HL-60/S4 treated with phorbol 12-myristate 13-acetate at 8.2 ng/mL for 4 days and 3 days (cell line): ENCODE measurements at regions not wholly inside any gene's neighbourhood (a gene's known extent, or its start where the extent isn't known, plus 50 kb on each side); places are given as distances from the start of the nearest gene placed in this dataset.

ENCODE experiments used
- in situ Hi-C: fragments of 300-500 bp; cut with MboI; formaldehyde crosslinking; loops from 2 replicates; pipeline ENCODE4 v1.15.0; 2022; ENCODE audit warnings: low sequenced_read_pairs

DNA sequence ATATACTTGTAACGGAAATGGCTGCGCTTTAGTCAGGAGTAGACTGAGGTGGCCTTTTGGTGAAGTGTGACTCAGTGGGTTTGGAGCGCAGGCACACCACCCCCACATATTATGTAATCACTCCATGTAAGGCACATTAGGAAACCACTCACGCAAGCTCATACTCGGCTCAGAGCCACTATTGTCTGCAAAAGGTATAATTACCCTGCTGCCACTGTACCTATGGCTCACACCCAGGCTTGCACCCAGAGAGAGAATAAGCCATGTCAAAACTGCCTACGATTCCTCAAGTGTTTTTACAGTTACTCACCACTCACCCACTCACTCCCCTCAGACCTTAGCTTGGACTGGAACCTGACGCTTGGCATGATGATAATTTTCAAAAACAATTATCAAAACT, 611.9 kb upstream of the CCDC54 start:
- in situ Hi-C loops = no loop called here

DNA sequence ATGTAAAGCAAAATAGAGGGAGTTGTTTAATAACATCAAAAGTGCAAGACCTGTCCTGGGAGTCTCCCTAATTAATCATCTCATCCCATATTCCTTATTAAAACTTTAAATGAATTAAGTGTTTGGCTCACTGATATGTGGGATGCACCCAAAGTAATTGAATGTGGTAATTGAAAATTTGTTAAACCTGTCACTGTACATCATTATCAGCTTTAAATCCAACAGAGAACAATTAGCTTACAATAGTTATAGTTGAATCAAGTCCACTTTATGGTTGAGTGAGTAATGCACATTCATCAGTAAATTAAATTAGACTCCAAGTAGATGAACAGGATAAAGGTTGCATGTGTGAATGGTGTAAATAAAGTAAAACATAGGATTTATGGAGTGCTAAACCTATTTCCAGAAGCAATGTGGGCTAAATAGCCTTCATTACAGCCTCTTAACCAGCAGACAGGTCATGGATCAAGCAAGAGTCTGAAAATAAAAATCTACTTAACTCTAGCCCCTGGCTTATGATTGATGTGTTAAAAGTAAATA, 608.2 kb upstream of the CCDC54 start:
- in situ Hi-C loops = no loop called here

DNA sequence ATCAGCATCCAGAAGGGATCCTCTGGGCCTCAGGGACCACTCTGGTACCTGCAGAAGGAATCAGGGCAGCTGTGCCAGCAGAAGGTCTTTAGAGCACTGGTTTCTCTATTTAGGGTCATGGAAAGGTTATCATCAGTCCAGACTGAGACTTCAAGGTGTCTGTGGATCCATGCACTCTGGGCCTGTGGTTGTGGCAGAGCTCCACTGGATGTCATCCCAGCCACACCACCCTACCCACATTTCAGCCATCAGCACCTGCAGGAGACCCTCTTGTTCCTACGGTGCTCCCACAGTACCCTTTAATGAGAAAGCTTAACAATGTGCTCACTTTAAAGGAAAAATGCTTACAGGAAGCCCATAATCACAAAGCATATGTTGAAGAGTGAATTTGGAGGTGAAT, 603.4 kb upstream of the CCDC54 start:
- in situ Hi-C loops = no loop called here

DNA sequence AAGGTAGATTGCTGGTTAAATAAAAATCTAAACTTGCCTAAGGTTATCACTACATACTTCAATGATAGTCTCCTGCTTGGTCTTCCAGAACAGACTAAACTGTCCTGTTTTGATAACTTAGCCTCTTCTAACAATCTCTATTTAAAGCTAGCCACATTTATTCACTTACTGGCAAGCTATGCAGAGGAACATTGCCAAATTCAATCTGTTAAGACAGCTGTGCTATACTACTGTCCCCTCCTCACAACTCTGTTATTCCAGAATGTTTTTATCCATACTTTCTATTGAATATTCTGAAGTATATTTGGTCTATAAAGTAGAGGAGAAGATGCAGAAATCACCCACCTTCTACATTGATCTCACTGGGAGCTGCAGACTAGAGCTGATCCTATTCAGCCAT, 594.0 kb upstream of the CCDC54 start:
- in situ Hi-C loops = no loop called here

DNA sequence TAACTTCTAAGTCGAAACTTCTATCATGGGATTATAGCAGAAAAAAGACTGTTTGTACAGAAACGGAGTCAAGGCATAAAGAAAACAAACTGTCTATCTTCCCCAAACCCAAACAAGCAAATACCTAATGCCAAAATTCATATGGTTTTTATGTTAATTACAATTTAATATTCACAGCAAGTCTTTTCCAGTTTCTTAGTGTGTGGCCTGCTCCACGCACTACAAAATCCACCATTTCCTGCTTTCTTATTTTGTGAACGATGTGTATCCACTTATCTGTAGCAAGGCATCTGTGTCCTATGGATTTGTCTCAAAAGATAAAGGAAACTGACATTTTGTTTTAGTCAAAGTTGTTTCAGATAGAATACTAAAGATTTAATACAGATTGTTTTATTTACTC, 588.0 kb upstream of the CCDC54 start:
- in situ Hi-C loops = no loop called here

DNA sequence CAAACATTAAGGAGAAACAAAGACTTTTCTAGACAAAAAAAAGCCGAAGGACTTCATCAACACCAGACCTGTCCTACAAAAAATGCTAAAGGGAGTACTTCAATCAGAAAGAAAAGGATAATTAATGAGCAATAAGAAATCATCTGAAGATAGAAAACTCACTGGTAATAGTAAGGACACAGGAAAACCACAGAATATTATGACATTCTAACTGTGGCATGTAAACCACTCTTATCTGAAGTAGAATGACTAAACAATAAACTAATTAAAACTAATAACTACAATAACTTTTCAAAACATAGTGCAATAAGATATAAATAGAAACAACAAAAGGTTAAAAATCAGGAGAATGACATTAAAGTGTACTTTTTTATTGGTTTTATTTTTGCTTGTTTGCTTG, 584.5 kb upstream of the CCDC54 start:
- in situ Hi-C loops = no loop called here

DNA sequence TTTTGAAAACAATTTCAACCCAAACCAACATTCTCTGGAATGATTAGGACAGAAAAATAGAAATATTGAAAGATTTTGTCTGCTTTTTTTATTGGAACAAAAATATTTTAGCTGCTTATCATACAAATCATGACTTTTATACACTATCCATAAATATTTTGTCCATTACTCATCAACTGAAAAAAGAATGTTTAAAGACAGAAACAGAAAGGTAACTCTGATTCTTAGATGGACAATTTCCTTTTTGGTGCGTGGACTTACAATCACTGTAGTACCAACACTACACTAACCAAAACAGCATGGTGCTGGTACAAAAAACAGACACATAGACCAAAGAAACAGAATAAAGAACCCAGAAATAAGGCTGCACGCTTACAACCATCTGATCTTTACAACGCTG, 582.8 kb upstream of the CCDC54 start:
- in situ Hi-C loops = no loop called here

DNA sequence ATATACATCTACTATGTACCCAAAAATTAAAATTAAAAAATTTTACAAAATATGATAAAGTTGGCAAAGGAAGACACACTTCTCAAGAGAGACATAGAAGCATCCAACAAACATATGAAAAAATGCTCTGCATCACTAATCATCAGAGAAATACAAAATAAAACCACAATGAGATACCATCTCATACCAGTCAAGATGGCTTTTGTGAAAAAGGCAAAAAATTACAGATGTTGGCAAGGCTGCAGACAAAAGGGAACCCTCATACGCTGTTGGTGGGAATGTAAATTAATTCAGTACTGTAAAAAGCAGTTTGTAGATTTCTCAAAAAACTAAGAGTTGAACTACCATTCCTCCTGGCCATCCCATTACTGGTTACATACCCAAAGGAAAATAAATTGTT, 581.7 kb upstream of the CCDC54 start:
- in situ Hi-C loops = no loop called here

DNA sequence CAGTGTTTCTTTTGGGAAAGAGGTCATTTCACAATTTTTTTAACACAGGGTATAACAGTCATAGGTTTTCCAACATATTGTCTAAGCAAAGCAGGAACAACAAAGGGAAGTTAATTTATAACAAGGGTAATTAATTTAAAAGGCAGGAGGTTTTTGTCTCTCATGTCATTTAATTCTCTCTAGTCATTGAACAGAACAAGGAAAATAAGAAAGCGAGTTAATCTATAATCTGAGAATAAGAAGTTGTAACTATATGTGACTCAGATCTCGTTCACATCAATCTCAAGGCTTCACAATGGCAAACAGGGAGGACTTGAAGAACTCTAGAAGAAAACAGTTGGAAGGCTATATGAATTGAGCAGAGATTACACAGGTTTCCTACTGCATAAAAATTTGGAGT, 579.8 kb upstream of the CCDC54 start:
- in situ Hi-C loops = no loop called here

DNA sequence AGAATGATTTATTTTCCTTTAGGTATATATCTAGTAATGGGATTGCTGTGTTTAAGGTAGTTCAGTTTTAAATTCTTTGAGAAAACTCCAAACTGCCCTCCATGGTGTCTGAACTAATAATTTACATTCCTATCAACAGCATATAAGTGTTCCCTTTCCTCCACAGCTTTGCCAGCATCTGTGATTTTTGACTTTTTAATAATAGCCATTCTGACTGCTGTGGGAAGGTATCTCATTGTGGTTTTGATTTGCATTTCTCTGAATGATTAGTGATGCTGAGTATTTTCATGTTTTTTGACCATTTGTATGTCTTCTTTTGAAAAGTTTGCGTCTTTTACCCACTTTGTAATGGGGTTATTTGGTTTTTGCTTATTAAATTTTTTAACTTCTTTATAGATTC, 571.6 kb upstream of the CCDC54 start:
- in situ Hi-C loops = no loop called here

DNA sequence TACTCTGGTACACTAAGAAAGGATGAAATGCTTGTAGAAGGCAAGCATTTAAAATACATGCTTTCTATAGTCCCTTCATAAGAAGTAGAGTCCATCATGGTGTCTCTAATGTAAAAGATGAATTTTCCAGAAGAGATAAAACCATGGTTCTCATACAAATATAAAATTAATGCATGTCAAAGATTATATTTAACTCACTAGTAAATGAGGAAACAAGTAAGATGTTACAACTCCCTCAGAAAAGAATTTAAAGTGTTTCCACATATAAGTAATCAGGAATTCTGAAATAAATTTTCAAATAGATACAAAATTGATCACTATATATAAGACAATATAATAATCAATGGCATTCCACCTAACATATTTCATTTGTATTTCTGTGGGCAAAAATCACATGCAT, 570.3 kb upstream of the CCDC54 start:
- in situ Hi-C loops = no loop called here

DNA sequence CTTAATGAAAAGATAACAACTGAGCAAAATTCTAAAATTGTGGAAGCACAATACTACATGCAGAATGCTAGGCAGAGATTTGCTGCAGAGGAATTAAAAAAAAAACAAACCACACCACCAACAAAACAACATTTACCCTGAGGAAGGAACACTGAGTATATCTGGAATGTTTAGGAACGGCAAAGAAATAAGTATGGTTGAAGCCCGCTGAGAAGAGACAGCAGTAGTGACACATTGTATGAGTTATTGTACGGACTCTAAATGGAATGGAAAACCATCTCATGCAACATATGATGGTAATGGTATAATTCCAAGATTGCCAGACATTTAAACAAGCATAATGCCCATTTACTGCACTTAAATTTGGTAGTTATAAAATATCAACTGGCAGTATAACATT, 568.2 kb upstream of the CCDC54 start:
- in situ Hi-C loops = no loop called here

DNA sequence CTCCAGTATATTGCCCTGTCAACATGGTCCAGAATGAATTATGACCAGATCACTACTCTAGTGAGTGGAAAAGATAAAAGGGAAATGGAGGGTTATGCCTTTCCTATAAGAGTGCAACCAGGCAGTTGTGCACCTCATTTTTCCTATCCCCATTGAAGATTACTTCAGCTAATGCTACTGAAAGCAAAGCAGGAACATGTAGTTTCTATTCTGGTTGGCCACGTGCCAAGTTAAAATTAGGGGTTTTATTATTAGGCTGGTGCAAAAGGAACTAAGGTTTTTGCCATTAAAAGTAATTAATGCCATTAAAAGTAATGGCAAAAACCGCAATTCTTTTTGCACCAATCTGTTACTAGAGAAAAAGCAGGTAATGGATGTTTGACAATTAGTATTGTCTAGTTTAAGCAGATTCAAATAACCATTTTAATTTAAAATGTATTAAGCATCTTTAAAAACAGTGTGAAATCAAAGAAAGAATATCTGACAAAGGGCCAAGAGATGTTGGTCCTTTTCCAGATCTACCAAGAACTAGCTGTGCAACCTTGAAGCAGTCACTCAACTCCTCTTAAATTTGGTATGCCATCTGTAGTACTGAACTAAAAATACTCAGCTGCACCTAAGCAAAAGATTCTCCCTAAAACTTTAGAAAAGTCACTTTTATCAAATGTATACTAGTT, 567.5 kb upstream of the CCDC54 start:
- in situ Hi-C loops = no loop called here

DNA sequence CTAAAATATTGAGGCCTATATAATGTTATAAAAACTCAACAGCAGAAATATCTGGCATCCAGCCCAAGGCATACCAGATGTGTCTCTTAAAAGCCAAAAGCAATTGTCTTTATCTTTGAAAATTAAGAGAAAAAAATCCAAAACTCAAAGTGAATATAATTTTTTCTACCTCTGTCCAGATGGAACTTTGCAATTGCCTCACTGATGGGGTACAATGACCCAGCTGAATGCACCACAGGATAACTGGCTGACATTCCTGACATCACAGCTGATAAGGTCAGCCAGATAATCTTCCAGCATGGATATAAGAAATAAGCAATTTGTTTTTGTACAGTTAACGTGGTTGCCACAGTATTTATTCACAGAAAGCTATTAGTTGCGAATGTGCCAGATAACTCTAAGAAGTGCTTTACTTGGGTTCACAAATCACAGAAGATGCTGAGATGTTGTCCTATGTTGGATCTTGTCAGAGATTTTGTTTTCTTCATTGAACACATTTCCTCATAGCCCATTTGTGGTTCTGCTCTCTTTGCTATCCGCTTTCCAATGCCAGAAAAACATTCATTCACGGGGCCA, 566.9 kb upstream of the CCDC54 start:
- in situ Hi-C loops = no loop called here

DNA sequence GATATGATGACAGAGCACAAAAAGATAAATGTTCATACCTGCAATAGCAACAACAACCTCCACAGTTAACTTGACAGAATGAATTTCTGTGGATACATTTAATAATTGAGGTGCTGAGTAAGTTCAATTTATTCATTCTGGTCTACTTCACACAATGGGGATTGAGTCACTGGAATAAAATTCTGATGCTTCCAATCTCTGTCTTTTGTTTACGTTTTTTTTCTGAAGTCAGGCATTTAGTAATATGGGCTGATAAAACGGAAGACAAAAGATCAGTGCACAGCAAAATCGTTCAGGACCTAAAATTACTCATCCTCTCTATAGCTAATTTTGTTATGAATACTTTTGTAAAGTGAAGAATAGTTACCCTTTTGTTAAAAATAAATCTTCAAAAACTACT, 565.9 kb upstream of the CCDC54 start:
- in situ Hi-C loops = no loop called here

DNA sequence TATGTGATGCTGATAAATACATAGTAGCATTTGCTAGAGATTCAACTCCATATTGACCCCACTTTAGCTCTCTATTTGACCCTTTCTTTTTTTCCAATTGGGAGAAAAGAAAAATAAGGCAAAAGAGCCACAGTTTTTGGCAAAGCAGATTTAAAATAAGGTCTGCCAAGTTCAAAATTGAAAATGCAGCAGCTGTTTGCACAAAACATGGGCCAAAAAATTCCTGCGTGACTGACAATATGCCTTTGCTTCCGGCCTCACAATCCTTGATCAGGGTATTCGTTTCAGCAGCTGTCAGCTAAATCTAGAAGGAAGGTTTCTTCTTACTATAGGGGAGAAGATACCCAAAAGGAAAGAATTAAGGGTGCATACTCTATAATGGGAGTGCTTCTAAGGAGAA, 563.5 kb upstream of the CCDC54 start:
- in situ Hi-C loops = no loop called here

DNA sequence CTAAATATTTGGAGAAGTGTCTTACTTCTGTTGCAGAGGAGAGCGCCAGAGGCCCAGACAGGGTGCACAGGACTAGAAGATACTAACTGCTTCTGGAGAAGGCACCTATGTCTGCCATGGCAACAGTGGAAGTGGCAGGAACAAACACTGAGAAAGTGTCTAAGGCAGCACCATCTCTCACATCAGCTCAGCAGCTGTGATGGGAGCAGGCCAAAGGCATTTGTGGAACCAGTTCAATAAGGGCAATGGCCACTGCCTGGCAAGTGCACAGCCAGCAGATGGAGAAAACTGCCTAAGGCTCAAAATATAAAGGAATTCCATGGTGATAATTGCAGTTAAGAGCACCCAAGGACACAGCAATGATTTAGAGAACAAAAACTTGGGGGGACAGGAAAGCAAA, 563.0 kb upstream of the CCDC54 start:
- in situ Hi-C loops = no loop called here

DNA sequence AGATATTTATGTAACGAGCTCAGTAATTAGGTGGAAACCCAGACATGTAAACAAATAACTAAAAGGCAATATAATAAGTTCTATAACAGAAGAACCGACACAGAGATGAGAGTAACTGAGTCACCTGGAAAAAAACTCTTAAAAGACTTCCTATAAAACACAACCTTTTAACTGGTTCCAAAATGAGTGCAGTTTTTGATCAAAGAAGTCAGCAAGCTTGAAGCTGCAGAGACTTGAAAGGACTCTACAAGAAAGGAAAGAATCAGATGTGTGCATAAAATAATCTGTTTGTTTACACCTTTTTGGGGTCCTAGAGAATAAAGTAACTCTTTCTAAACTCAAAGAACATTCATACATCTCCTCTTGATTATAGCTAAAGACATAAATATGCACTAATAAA, 560.4 kb upstream of the CCDC54 start:
- in situ Hi-C loops = no loop called here

DNA sequence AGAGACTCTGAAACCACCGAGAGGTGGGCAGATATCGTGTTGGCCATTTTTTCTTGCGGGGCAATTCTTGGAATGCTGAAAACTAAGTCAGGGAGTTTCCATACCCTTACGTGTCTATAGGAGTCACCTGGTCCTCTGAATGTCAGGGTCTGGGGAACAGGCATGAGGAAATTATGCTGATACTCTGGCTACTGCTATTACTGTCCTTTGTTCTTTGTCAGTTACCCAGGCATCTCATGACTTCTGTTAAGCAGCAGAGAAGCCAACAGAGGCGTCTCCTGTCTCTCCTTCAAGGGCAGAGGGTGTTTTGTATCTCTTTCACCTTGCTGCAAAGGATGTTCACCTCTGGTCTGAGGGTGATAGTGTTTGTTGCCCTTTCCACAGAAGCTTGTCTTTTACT, 559.5 kb upstream of the CCDC54 start:
- in situ Hi-C loops = no loop called here

DNA sequence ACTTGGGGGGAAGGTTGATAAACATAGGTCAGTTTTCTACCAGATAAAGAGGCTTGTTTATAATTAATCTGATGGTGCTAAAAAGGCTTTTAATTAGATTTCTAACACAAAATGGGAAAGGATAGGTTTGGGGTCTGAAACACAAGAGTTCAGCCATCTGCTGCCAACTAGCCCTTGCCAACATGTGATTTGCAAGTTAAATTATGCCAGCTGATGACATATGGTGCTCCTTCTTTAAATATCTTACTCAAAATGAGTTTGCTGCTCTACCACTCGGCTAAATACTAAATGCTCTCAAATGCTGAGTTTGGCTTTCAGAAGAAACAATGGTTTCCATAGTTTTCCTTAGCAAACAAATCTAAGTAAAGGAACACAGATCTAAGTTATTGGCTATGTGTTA, 557.8 kb upstream of the CCDC54 start:
- in situ Hi-C loops = no loop called here

DNA sequence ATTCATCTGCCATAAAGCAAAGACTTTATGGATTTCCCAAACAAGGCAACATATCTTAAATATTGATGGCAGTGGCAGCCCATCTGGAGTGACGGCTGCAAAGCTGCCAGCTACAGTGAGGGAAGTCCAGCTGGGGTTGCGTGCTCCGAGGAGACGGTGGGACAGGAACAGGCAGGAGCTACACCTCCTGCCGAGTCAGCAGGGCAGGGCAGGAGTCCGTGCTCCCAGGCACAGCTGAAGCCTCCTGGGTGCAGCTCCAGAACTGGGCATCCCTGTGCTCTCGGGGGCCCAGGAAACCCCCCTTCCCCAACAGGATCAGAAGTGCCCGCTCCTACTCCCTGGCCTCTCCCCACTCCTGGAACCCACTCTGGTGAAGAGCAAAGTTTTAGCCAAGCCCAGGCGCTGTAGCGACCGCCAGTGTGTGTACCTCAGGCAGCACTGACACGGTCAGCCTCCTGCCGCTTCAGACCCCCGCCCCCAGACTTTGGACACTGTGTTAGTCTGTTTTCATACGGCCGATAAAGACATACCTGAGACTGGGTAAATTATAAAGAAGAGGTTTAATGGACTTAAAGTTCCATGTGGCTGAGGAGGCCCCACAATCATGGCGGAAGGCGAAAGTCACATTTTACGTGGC, 556.4 kb upstream of the CCDC54 start:
- in situ Hi-C loops = no loop called here

DNA sequence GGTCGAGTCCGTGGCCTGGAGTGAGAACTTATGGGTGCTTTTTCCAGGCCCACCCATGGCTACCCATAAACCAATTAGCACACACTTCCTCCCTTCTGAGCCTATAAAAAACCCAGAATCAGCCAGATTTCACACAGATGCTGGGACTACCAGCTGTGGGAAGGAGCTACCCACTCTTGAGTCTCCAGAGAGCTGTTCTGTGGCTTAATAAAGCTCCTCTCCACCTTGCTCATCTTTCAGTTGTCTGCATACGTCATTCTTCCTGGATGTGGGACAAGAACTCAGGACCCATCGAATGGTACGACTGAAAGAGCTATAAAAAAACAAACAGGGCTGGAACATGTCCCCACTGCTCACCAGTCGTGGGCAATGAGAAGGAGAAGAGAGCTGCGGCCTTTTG, 555.4 kb upstream of the CCDC54 start:
- in situ Hi-C loops = no loop called here

DNA sequence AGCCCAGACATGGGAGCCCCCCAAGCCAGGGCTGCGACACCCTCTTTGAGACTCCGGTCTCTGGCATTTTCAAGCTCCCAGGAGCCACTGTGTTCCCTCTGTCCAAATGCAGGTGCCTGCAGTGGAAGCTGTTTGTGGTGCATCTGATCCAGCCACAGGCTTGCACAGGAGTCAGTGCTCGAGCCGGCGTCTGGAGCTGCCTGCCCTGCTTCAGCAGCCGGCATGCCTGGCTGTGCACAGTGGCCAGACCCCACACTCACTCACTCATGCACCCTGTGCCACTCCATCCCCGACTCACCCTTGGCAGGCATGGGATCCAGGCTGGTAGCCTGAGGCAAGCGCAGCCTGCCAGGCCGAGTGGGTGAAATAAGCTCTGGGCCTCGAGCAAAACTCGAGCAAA, 555.0 kb upstream of the CCDC54 start:
- in situ Hi-C loops = no loop called here
